ENCODE measurements at regions not wholly inside any gene's neighbourhood (a gene's known extent, or its start where the extent isn't known, plus 50 kb on each side); places are given as distances from the start of the nearest gene placed in this dataset.
A peak's percentile ranks its signal among the peaks of the same experiment; 100 is the strongest.

- H2BK120ac ChIP-seq (ENCODE audit: low read depth, low read length, poor library complexity, severe bottlenecking), result no peak overlapping the region
- no peak overlapping the region for H4K91ac ChIP-seq (ENCODE audit: insufficient read length, low read depth, low read length)
- H3K27me3 ChIP-seq (ENCODE audit: insufficient read depth, low read length), result no peaks in the 10 kb centered on the region
- no peak overlapping the region for H4K8ac ChIP-seq (replicated peaks; ENCODE audit: insufficient read length, low read depth, low read length)
- H3K4me1 ChIP-seq (ENCODE audit: insufficient read depth, low read length), result no peaks in the 10 kb centered on the region
- no peak overlapping the region for H3K4ac ChIP-seq (ENCODE audit: low read depth, low read length)
- Mint-ChIP-seq H3K4me1 (no peaks in the 10 kb centered on the region), H3K27ac (no peak overlapping the region), H3K36me3 (ENCODE audit: insufficient read depth in 1 of 3, low read depth in 3 of 3) (no peaks in the 10 kb centered on the region), H3K4me3 (no peak overlapping the region), H3K27me3 (ENCODE audit: low read depth) (no peaks in the 10 kb centered on the region), H3K9me3 (peaks cover 0 to 2% of the 10 kb centered on the region in 2 experiments; a peak in 1 of 5 replicates)
- H2BK15ac ChIP-seq (ENCODE audit: low read depth, low read length), result no peak overlapping the region
- H3K4me2 ChIP-seq (ENCODE audit: insufficient read depth, insufficient read length, low read length), result no peak overlapping the region
- no peaks in the 10 kb centered on the region for H3K9me3 ChIP-seq (ENCODE audit: control insufficient read depth, low read depth, low read length)
- no peak overlapping the region for H3K9ac ChIP-seq (ENCODE audit: extremely low read depth, insufficient read length, low read length)
- H2AK5ac ChIP-seq (ENCODE audit: insufficient read length, low read length), result no peak overlapping the region
- no peak overlapping the region for H3K27ac ChIP-seq (ENCODE audit: insufficient read length, low read depth, low read length)
- no peak overlapping the region for H2AFZ ChIP-seq (ENCODE audit: low read length)
- no peaks in the 10 kb centered on the region for H3K79me1 ChIP-seq (ENCODE audit: insufficient read depth, low read depth, low read length, poor library complexity, severe bottlenecking)
- H3K14ac ChIP-seq (ENCODE audit: insufficient read depth, low read length), result no peak overlapping the region
- H3K23me2 ChIP-seq (ENCODE audit: insufficient read length, low read depth, low read length, poor library complexity, severe bottlenecking), result no peaks in the 10 kb centered on the region
- H2BK20ac ChIP-seq (ENCODE audit: low read depth, low read length, poor library complexity, severe bottlenecking), result no peak overlapping the region
- H3K23ac ChIP-seq (ENCODE audit: insufficient read length, low read depth, low read length), result no peak overlapping the region
- no peak overlapping the region for H3K18ac ChIP-seq (ENCODE audit: insufficient read length, low read depth, low read length)
- H2BK12ac ChIP-seq (ENCODE audit: insufficient read length, low read depth, low read length), result no peak overlapping the region
- DNase-seq, result peak; percentile 41
- no CpG with 5 or more reads among the region's 2 CpGs for WGBS (ENCODE audit: extremely low coverage, insufficient read length, low lambda C conversion rate)
- no peak overlapping the region for H3T11ph ChIP-seq (ENCODE audit: low read length)
- H3K56ac ChIP-seq (ENCODE audit: insufficient read length, low read depth, low read length), result no peak overlapping the region
- peak; percentile 51 for TF ChIP-seq CTCF (conservative IDR thresholded peaks at IDR 0.05)
- no peak overlapping the region for H4K5ac ChIP-seq (ENCODE audit: insufficient read length, low read depth, low read length)
- H2BK5ac ChIP-seq (ENCODE audit: insufficient read length, low read length), result no peak overlapping the region
- no peaks in the 10 kb centered on the region for H3K79me2 ChIP-seq (ENCODE audit: insufficient read depth, low read length)
- no peaks in the 10 kb centered on the region for H4K20me1 ChIP-seq (ENCODE audit: control insufficient read depth, insufficient read depth, insufficient read length)
Measured at GRCh38 chr7:10022957-10023356, 950.7 kb upstream of the PHF14 start.

Data from H9 (cell line).